ENCODE measurements at regions not wholly inside any gene's neighbourhood (a gene's known extent, or its start where the extent isn't known, plus 50 kb on each side); places are given as distances from the start of the nearest gene placed in this dataset.

DNA sequence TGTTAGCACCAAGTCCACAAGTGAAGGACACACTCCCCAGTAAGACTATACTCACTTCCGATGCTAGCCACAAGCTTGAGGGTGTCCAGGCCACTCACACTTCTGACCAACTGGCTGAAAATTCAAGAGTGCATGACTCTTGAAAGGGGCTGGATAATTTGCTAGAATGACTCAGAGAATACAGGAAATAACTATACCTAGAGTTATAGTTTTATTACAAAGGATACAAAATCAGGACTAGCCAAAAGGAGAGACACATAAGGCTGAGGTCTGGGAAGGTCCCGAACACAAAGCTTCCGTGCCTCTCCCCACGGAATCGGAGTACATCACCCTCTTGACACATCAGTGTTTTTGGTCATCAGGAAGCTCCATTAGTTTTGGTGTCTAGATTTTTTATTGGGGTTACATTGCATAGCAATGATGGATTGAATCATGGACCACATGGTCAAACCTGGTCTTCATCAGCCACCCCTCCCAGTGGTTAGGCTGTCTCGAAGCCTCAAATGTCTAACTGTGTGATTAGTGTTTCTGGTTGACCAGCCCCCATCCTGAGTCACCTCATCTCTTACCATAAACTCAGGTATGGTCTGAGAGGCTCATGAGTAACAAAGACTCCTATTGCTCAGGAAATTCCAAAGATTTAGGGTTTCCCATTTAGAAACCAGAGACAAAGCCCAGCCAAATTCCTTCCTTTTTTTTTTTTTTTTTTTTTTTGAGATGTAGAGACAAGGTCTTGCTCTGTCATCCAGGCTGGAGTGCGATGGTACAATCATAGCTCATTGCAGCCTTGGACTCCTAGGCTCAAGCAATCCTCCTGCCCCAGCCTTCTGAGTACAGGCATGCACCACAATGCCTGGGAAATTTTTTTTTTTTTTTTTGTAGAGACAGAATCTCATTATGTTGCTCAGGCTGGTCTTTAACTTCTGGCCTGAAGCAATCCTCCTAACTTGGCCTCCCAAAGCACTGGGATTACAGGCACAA lies 472.0 kb upstream of the TBX3 start:
- no peaks in the 10 kb centered on the region for H3K36me3 ChIP-seq
- no peaks in the 10 kb centered on the region for H3K4me1 ChIP-seq (ENCODE audit: control insufficient read depth in 1 of 2, insufficient read depth in 1 of 2, low read depth in 1 of 2, low read length in 1 of 2)
- no peak overlapping the region for H3K27ac ChIP-seq
- no peak overlapping the region for H3K4me3 ChIP-seq (ENCODE audit: low read depth in 1 of 2, low read length in 1 of 2)
- no peaks in the 10 kb centered on the region for H3K27me3 ChIP-seq
- TF ChIP-seq, protein P1, sequence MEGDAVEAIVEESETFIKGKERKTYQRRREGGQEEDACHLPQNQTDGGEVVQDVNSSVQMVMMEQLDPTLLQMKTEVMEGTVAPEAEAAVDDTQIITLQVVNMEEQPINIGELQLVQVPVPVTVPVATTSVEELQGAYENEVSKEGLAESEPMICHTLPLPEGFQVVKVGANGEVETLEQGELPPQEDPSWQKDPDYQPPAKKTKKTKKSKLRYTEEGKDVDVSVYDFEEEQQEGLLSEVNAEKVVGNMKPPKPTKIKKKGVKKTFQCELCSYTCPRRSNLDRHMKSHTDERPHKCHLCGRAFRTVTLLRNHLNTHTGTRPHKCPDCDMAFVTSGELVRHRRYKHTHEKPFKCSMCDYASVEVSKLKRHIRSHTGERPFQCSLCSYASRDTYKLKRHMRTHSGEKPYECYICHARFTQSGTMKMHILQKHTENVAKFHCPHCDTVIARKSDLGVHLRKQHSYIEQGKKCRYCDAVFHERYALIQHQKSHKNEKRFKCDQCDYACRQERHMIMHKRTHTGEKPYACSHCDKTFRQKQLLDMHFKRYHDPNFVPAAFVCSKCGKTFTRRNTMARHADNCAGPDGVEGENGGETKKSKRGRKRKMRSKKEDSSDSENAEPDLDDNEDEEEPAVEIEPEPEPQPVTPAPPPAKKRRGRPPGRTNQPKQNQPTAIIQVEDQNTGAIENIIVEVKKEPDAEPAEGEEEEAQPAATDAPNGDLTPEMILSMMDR (IDR thresholded peaks at IDR 0.05), result no peak
- H3K9me3 ChIP-seq, result no peaks in the 10 kb centered on the region

DNA sequence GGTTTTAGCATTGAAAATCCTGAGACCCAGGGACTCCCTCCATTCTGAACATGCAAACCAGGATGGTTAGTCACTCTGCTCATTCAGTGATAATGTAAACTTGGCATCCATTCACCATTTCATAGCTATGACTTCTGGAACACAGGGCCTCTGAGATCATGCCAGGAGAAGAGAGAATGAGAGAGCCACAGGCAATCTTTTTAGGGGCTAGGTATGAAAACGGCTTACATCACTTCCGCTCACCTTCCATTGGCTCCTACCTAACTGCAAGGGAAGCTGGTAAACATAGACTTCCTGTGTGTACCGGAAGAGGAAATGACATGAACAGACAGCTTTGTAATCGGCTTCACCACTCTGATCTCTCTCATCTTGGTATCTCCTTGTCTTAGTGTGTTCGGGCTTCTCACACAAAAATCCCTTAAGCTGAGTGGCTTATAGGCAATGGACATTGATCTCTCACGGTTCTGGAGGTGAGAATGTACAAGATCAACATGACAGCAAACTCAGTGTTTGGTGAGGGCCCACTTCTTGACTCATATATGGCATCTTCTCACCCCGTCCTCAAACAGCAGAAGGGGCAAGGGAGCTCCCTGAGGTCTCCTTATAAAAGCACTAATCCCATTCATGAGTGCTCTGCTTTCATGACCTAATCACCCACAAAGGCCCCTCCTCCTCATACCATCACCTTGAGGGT lies 465.9 kb upstream of the TBX3 start:
- H3K9me3 ChIP-seq, result no peaks in the 10 kb centered on the region
- no peak overlapping the region for H3K4me3 ChIP-seq (ENCODE audit: low read depth in 1 of 2, low read length in 1 of 2)
- no peaks in the 10 kb centered on the region for H3K4me1 ChIP-seq (ENCODE audit: control insufficient read depth in 1 of 2, insufficient read depth in 1 of 2, low read depth in 1 of 2, low read length in 1 of 2)
- no peaks in the 10 kb centered on the region for H3K27me3 ChIP-seq
- H3K27ac ChIP-seq, result no peak overlapping the region
- H3K36me3 ChIP-seq, result no peaks in the 10 kb centered on the region
- TF ChIP-seq, protein P1 (IDR thresholded peaks at IDR 0.05), result no peak

DNA sequence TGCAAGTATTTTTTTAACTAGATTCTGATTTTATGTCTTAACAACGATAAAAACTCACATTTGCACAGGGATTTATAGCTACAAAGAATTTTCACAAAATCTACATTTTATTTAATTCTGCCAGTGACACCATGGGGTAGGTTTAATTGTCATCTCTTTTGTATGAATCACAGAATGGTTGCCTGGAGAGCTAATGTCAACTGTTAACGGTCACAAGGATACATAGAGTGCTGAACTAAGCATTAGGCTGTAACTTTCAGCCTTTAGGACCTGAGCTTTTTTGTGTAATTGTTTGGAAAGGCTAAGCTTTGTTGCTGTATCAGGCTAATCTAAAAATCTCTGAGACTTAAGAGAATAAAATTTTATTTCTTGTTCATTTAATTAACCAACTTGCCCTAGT lies 465.3 kb upstream of the TBX3 start:
- Histone ChIP-seq H3K27ac (no peak overlapping the region), H3K36me3 (no peaks in the 10 kb centered on the region), H3K4me1 (ENCODE audit: control insufficient read depth in 1 of 2, insufficient read depth in 1 of 2, low read depth in 1 of 2, low read length in 1 of 2) (no peaks in the 10 kb centered on the region), H3K27me3 (no peaks in the 10 kb centered on the region), H3K9me3 (no peaks in the 10 kb centered on the region), H3K4me3 (ENCODE audit: low read depth in 1 of 2, low read length in 1 of 2) (no peak overlapping the region)
- TF ChIP-seq, protein P1 (IDR thresholded peaks at IDR 0.05), result no peak

DNA sequence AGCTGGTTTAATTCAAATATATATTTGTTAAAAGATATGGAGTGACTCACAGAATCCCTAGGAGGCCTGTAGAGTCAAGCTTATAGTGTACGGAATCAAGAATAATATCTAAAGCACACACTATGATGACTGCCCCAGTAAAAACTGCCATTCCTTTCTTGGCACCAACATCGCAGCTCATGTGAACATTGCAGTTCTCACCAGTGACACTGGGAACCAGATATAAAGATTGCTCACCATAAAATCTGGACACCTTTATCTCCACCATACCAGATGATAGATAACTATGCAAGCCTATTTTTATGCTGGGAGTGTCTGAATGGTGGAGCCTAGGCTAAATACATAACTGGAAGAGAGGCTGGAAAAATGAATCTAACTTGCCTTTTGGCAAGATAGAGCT lies 463.9 kb upstream of the TBX3 start:
- H3K4me1 ChIP-seq (ENCODE audit: control insufficient read depth in 1 of 2, insufficient read depth in 1 of 2, low read depth in 1 of 2, low read length in 1 of 2), result no peaks in the 10 kb centered on the region
- no peak overlapping the region for H3K4me3 ChIP-seq (ENCODE audit: low read depth in 1 of 2, low read length in 1 of 2)
- TF ChIP-seq, protein P1 (IDR thresholded peaks at IDR 0.05), result no peak
- no peaks in the 10 kb centered on the region for H3K9me3 ChIP-seq
- no peaks in the 10 kb centered on the region for H3K36me3 ChIP-seq
- H3K27ac ChIP-seq, result no peak overlapping the region
- no peaks in the 10 kb centered on the region for H3K27me3 ChIP-seq

DNA sequence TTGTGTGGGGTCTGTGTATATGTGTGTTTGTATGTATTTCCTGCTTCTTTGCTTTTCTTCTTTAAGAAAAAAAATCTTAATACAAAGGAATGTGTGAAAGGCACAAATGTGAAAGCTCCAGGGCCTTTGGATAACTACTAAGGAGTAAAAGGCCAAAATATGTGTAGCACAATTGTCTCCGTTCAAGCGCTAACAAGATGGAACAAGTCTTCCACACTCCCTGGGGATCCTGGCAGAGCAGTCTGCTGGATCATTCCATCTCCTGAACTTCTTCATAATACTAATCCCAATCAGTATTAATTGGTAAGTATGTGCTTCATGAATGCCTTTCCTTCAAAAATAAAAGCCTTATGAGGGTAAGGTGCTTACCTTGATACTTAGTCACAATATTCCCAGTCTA lies 462.5 kb upstream of the TBX3 start:
- H3K4me1 ChIP-seq (ENCODE audit: control insufficient read depth in 1 of 2, insufficient read depth in 1 of 2, low read depth in 1 of 2, low read length in 1 of 2), result no peaks in the 10 kb centered on the region
- H3K36me3 ChIP-seq, result no peaks in the 10 kb centered on the region
- no peaks in the 10 kb centered on the region for H3K9me3 ChIP-seq
- no peaks in the 10 kb centered on the region for H3K27me3 ChIP-seq
- H3K4me3 ChIP-seq (ENCODE audit: low read depth in 1 of 2, low read length in 1 of 2), result no peak overlapping the region
- TF ChIP-seq, protein P1 (IDR thresholded peaks at IDR 0.05), result no peak
- no peak overlapping the region for H3K27ac ChIP-seq
